ENCODE measurements at regions not wholly inside any gene's neighbourhood (a gene's known extent, or its start where the extent isn't known, plus 50 kb on each side); places are given as distances from the start of the nearest gene placed in this dataset.

DNA sequence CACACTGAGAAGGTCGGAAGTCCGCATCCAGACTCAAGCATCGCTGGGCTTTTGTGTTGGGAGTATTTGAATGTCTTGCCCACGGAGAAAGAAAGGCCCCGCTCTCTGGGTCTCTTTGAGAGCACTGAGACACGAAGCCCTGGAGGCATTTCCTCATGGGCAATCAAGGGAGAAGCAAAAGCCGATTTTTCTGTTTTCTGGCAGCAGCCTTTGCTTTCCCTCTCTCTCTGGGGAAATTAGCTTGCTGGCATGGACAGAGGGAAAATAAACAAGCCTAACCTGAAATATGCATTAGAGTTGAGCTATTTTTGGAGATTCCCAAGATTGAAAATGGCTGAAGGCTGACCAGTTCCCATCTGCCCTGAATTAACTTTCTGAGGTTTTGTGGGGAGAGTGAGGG, 238.7 kb downstream of the HAPSTR1 start:
- H3K4me3 ChIP-seq (replicated peaks; ENCODE audit: insufficient read depth, low read length): no peak overlapping the region
- DNase-seq (ENCODE audit: low read depth in 1 of 2, low spot score in 1 of 2): no peak
- TF ChIP-seq, protein P1, sequence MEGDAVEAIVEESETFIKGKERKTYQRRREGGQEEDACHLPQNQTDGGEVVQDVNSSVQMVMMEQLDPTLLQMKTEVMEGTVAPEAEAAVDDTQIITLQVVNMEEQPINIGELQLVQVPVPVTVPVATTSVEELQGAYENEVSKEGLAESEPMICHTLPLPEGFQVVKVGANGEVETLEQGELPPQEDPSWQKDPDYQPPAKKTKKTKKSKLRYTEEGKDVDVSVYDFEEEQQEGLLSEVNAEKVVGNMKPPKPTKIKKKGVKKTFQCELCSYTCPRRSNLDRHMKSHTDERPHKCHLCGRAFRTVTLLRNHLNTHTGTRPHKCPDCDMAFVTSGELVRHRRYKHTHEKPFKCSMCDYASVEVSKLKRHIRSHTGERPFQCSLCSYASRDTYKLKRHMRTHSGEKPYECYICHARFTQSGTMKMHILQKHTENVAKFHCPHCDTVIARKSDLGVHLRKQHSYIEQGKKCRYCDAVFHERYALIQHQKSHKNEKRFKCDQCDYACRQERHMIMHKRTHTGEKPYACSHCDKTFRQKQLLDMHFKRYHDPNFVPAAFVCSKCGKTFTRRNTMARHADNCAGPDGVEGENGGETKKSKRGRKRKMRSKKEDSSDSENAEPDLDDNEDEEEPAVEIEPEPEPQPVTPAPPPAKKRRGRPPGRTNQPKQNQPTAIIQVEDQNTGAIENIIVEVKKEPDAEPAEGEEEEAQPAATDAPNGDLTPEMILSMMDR (IDR thresholded peaks at IDR 0.05; ENCODE audit: insufficient read depth, low read length): no peak
- TF ChIP-seq SPI1 (IDR thresholded peaks at IDR 0.05; ENCODE audit: borderline replicate concordance, low read depth) (no peak), GABPA (IDR thresholded peaks at IDR 0.05; ENCODE audit: low read depth) (no peak), POLR2AphosphoS5 (IDR thresholded peaks at IDR 0.05; ENCODE audit: low read depth) (no peak)
- TF ChIP-seq, protein P2, sequence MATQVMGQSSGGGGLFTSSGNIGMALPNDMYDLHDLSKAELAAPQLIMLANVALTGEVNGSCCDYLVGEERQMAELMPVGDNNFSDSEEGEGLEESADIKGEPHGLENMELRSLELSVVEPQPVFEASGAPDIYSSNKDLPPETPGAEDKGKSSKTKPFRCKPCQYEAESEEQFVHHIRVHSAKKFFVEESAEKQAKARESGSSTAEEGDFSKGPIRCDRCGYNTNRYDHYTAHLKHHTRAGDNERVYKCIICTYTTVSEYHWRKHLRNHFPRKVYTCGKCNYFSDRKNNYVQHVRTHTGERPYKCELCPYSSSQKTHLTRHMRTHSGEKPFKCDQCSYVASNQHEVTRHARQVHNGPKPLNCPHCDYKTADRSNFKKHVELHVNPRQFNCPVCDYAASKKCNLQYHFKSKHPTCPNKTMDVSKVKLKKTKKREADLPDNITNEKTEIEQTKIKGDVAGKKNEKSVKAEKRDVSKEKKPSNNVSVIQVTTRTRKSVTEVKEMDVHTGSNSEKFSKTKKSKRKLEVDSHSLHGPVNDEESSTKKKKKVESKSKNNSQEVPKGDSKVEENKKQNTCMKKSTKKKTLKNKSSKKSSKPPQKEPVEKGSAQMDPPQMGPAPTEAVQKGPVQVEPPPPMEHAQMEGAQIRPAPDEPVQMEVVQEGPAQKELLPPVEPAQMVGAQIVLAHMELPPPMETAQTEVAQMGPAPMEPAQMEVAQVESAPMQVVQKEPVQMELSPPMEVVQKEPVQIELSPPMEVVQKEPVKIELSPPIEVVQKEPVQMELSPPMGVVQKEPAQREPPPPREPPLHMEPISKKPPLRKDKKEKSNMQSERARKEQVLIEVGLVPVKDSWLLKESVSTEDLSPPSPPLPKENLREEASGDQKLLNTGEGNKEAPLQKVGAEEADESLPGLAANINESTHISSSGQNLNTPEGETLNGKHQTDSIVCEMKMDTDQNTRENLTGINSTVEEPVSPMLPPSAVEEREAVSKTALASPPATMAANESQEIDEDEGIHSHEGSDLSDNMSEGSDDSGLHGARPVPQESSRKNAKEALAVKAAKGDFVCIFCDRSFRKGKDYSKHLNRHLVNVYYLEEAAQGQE (IDR thresholded peaks at IDR 0.05; ENCODE audit: insufficient replicate concordance, low read depth): no peak
- no peak overlapping the region for H3K27ac ChIP-seq (replicated peaks)
- no peaks in the 10 kb centered on the region for H3K27me3 ChIP-seq (ENCODE audit: insufficient read depth, poor library complexity, severe bottlenecking)

DNA sequence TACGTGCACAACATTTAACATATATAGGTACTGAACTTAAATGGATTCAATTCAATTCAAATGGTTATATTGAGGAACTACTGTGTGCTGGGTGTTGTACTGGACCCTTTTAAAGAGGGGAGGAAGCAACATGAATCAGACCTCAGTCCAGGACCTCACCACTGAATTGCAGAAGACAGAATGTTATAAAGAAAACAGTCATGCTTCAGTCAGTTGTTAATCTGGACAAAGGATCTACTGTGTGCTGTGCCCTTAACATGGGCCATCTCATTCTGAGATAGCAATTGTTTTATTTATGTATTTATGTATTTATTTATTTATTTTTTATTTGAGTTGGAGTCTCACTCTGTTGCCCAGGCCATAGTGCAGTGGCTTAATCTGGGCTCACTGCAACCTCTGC, 240.1 kb downstream of the HAPSTR1 start:
- no peak for TF ChIP-seq SPI1 (IDR thresholded peaks at IDR 0.05; ENCODE audit: borderline replicate concordance, low read depth)
- no peak for TF ChIP-seq GABPA (IDR thresholded peaks at IDR 0.05; ENCODE audit: low read depth)
- TF ChIP-seq, protein P1 (IDR thresholded peaks at IDR 0.05; ENCODE audit: insufficient read depth, low read length): no peak
- Histone ChIP-seq H3K27me3 (ENCODE audit: insufficient read depth, poor library complexity, severe bottlenecking) (no peaks in the 10 kb centered on the region), H3K4me3 (replicated peaks; ENCODE audit: insufficient read depth, low read length) (no peak overlapping the region), H3K27ac (replicated peaks) (no peak overlapping the region)
- no peak for DNase-seq (ENCODE audit: low read depth in 1 of 2, low spot score in 1 of 2)

DNA sequence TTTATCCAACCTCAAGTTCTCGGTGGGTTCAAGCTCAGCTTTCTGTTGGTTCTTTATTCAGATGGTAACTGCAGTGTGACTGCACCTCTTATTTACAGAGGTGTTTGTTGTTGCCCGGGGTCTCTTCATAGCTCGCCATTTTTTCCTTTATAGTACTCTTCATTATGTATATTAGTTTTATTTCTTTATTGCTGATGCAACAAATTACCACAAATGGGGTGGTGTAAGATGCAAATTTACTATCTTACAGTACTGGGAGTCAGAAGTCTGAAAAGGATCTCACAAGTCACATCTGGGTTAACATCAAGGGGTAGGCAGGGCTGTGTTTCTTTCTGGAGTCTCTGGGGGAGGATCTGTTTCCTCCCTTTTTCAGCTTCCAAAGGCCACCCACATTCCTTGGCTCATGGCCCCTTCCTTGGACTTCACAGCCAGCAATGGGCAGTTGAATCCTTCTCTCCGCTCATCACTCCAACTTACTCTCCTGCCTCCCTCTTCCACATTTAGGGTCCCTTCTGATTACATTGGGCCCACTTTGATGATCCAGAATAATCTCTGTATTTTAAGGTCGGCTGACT, 241.2 kb downstream of the HAPSTR1 start:
- H3K4me3 ChIP-seq (replicated peaks; ENCODE audit: insufficient read depth, low read length): no peak overlapping the region
- DNase-seq (ENCODE audit: low read depth in 1 of 2, low spot score in 1 of 2): no peak
- no peaks in the 10 kb centered on the region for H3K27me3 ChIP-seq (ENCODE audit: insufficient read depth, poor library complexity, severe bottlenecking)
- H3K27ac ChIP-seq (replicated peaks): no peak overlapping the region
- no peak for TF ChIP-seq GABPA (IDR thresholded peaks at IDR 0.05; ENCODE audit: low read depth)
- TF ChIP-seq, protein P1 (IDR thresholded peaks at IDR 0.05; ENCODE audit: insufficient read depth, low read length): no peak
- no peak for TF ChIP-seq SPI1 (IDR thresholded peaks at IDR 0.05; ENCODE audit: borderline replicate concordance, low read depth)
- TF ChIP-seq, protein P2 (IDR thresholded peaks at IDR 0.05; ENCODE audit: insufficient replicate concordance, low read depth): no peak
- no peak for TF ChIP-seq POLR2AphosphoS5 (IDR thresholded peaks at IDR 0.05; ENCODE audit: low read depth)

DNA sequence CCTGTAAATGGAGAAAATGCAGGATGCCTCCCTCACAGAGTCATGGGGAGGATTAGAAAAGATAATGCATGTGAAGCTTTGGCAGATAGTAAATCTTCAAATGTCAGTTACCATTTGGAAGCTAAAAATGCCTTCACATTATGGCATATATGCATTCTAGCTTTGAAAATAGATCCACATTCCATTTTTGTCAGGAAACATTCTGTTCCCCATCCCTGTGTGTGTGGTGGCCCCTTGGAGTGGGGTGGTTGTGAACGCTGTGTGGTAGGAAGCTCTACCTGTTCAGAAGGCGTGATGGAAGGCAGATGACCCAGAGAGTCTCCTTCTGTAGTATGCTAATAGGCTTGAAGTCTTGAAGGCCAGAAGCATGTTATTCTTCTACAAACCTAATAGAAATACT, 242.0 kb downstream of the HAPSTR1 start:
- Histone ChIP-seq H3K4me3 (replicated peaks; ENCODE audit: insufficient read depth, low read length) (no peak overlapping the region), H3K27me3 (ENCODE audit: insufficient read depth, poor library complexity, severe bottlenecking) (no peaks in the 10 kb centered on the region), H3K27ac (replicated peaks) (no peak overlapping the region)
- TF ChIP-seq, protein P1 (IDR thresholded peaks at IDR 0.05; ENCODE audit: insufficient read depth, low read length): no peak
- TF ChIP-seq POLR2AphosphoS5 (IDR thresholded peaks at IDR 0.05; ENCODE audit: low read depth): no peak
- TF ChIP-seq GABPA (IDR thresholded peaks at IDR 0.05; ENCODE audit: low read depth): no peak
- TF ChIP-seq SPI1 (IDR thresholded peaks at IDR 0.05; ENCODE audit: borderline replicate concordance, low read depth): no peak
- TF ChIP-seq, protein P2 (IDR thresholded peaks at IDR 0.05; ENCODE audit: insufficient replicate concordance, low read depth): no peak
- DNase-seq (ENCODE audit: low read depth in 1 of 2, low spot score in 1 of 2): no peak
